Trophoblast cell (in vitro differentiated cells and primary cell): ENCODE measurements at regions not wholly inside any gene's neighbourhood (a gene's known extent, or its start where the extent isn't known, plus 50 kb on each side); places are given as distances from the start of the nearest gene placed in this dataset.
A peak's percentile ranks its signal among the peaks of the same experiment; 100 is the strongest.
"Not testable (repeated sequence)": the region's sequence is repeated elsewhere in the genome, so short reads cannot be mapped to it uniquely, and the experiment has no call there.

ENCODE experiments used
- DNase-seq, 2 donors: peaks; one replicate each; pipeline ENCODE4 v3.0.0-alpha.2; 2016
- H2AFZ ChIP-seq: 2 replicates; pipeline ENCODE4 v1.6.1; 2013; ENCODE audit warnings: low read length, moderate library complexity, mild to moderate bottlenecking; ENCODE audit not compliant: insufficient read depth, poor library complexity
- H2AK5ac ChIP-seq: 2 replicates; pipeline ENCODE4 v1.6.1; 2013; ENCODE audit warnings: mild to moderate bottlenecking, low read length
- H2BK120ac ChIP-seq: 2 replicates; pipeline ENCODE4 v1.6.1; 2013; ENCODE audit warnings: low read length, mild to moderate bottlenecking, moderate library complexity; ENCODE audit not compliant: insufficient read depth, poor library complexity
- H2BK12ac ChIP-seq: 2 replicates; pipeline ENCODE4 v1.6.1; 2013; ENCODE audit warnings: mild to moderate bottlenecking, low read length, moderate library complexity
- H2BK5ac ChIP-seq: 2 replicates; pipeline ENCODE4 v1.6.1; 2013; ENCODE audit warnings: low read length, low read depth, moderate library complexity, mild to moderate bottlenecking; ENCODE audit not compliant: poor library complexity
- H3K14ac ChIP-seq: 2 replicates; pipeline ENCODE4 v1.6.1; 2013; ENCODE audit warnings: mild to moderate bottlenecking, low read length
- H3K18ac ChIP-seq: 2 replicates; pipeline ENCODE4 v1.6.1; 2013; ENCODE audit warnings: mild to moderate bottlenecking, low read length
- H3K23ac ChIP-seq: 2 replicates; pipeline ENCODE4 v1.6.1; 2013; ENCODE audit warnings: low read length
- H3K27ac ChIP-seq: 2 replicates; pipeline ENCODE4 v1.5.1; 2013; ENCODE audit warnings: low read depth, mild to moderate bottlenecking, inconsistent platforms, low read length, moderate library complexity
- H3K27me3 ChIP-seq: 2 replicates; pipeline ENCODE4 v1.6.1; 2013; ENCODE audit warnings: inconsistent platforms, mild to moderate bottlenecking, low read length, moderate library complexity; ENCODE audit not compliant: insufficient read depth
- H3K36me3 ChIP-seq, 2 experiments: 1 replicate in 1 of 2; 2 replicates in 1 of 2; pipeline ENCODE4 v1.6.1; 2013; ENCODE audit warnings: low read length in 2 of 2, mild to moderate bottlenecking in 2 of 2, moderate library complexity in 1 of 2; ENCODE audit not compliant: insufficient read depth in 2 of 2, control insufficient read depth in 1 of 2
- H3K4ac ChIP-seq: 2 replicates; pipeline ENCODE4 v1.6.1; 2013; ENCODE audit warnings: low read depth, mild to moderate bottlenecking, low read length, moderate library complexity
- H3K4me1 ChIP-seq, 2 experiments: 1 replicate in 1 of 2; 2 replicates in 1 of 2; pipeline ENCODE4 v1.6.1; 2013; ENCODE audit warnings: low read length in 2 of 2, mild to moderate bottlenecking in 2 of 2, moderate library complexity in 1 of 2; ENCODE audit not compliant: insufficient read depth in 2 of 2, control insufficient read depth in 1 of 2
- H3K4me2 ChIP-seq: 2 replicates; pipeline ENCODE4 v1.6.1; 2013; ENCODE audit warnings: inconsistent platforms, mild to moderate bottlenecking, low read length, moderate library complexity
- H3K4me3 ChIP-seq: 2 replicates; pipeline ENCODE4 v1.5.1; 2013; ENCODE audit warnings: mild to moderate bottlenecking, low read depth, low read length, inconsistent platforms
- H3K79me1 ChIP-seq: one replicate; pipeline ENCODE4 v1.6.1; 2013; ENCODE audit warnings: low read length
- H3K79me2 ChIP-seq: 2 replicates; pipeline ENCODE4 v1.6.1; 2013; ENCODE audit warnings: low read length, mild to moderate bottlenecking; ENCODE audit not compliant: control insufficient read depth, insufficient read depth, poor library complexity
- H3K9ac ChIP-seq: 2 replicates; pipeline ENCODE4 v1.6.1; 2013; ENCODE audit warnings: mild to moderate bottlenecking, low read length
- H3K9me3 ChIP-seq: 2 replicates; pipeline ENCODE4 v1.6.1; 2013; ENCODE audit warnings: low read depth, mild to moderate bottlenecking, control low read depth, inconsistent platforms, low read length; ENCODE audit not compliant: insufficient read depth
- H4K12ac ChIP-seq: 2 replicates; pipeline ENCODE4 v1.6.1; 2013; ENCODE audit warnings: low read depth, mild to moderate bottlenecking, low read length, moderate library complexity
- H4K8ac ChIP-seq: 2 replicates; pipeline ENCODE4 v1.6.1; 2013; ENCODE audit warnings: low read depth, mild to moderate bottlenecking, low read length, moderate library complexity
- H4K91ac ChIP-seq: one replicate; pipeline ENCODE4 v1.6.1; 2013; ENCODE audit warnings: low read depth, mild to moderate bottlenecking, low read length, moderate library complexity
- WGBS: extraction: QIAGEN DNeasy Blood & Tissue Kit; methylation state at CpG from one replicate; pipeline ENCODE4 v1.1.7; 2013; ENCODE audit warnings: missing lambda C conversion rate; ENCODE audit not compliant: insufficient read length, insufficient coverage; ENCODE audit errors: extremely low coverage; 5-methylcytosine and 5-hydroxymethylcytosine counted together

DNA sequence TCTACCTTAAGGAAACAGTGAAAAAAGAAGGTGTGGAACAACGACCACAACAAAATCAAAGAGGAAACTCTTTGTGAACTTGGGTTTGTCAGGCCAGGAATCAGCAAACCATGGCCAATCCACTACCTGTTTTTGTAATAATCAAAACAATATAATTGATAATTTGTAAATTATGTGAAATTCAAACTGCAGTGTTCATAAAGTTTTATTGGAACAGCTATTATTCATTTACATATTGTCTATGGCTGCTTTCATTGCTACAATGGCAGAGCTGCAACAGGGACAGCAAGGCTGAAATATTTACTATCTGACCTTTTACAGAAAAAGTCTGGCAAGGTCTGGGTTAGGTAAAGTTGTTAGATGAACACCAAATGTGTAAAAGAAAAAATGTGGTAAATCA, 77.8 kb upstream of the PLEKHM1 start:
- H2AFZ ChIP-seq, H3K36me3 ChIP-seq, H3K9ac ChIP-seq, H2BK120ac ChIP-seq, H3K4me3 ChIP-seq, H3K27me3 ChIP-seq, H3K79me1 ChIP-seq, H3K18ac ChIP-seq, H4K8ac ChIP-seq, H3K79me2 ChIP-seq, H4K91ac ChIP-seq, H3K27ac ChIP-seq, H3K23ac ChIP-seq, DNase-seq, H3K4me2 ChIP-seq, H3K9me3 ChIP-seq, H3K14ac ChIP-seq, H2BK12ac ChIP-seq, H3K4me1 ChIP-seq, H4K12ac ChIP-seq, H3K4ac ChIP-seq, H2AK5ac ChIP-seq, H2BK5ac ChIP-seq: not testable (repeated sequence)
- WGBS = no CpG with 5 or more reads among the region's 1 CpG

DNA sequence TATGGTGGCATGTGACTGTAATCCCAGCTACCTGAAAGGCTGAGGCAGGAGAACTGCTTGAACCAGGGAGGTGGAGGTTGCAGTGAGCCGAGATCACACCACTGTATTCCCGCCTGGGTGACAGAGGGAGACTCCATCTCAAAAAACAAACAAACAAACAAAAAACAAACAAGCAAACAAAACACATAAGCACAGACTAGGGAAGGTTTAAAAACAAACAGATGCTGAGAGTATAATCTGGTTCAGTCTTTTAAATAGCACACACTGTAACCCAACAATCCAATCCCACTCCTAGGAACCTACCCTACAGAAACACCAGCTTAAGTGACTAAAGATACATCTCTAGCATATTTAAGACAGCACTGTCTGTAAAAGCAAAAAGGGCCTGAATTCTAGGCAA, 82.8 kb upstream of the PLEKHM1 start:
- not testable (repeated sequence) for H3K36me3 ChIP-seq

DNA sequence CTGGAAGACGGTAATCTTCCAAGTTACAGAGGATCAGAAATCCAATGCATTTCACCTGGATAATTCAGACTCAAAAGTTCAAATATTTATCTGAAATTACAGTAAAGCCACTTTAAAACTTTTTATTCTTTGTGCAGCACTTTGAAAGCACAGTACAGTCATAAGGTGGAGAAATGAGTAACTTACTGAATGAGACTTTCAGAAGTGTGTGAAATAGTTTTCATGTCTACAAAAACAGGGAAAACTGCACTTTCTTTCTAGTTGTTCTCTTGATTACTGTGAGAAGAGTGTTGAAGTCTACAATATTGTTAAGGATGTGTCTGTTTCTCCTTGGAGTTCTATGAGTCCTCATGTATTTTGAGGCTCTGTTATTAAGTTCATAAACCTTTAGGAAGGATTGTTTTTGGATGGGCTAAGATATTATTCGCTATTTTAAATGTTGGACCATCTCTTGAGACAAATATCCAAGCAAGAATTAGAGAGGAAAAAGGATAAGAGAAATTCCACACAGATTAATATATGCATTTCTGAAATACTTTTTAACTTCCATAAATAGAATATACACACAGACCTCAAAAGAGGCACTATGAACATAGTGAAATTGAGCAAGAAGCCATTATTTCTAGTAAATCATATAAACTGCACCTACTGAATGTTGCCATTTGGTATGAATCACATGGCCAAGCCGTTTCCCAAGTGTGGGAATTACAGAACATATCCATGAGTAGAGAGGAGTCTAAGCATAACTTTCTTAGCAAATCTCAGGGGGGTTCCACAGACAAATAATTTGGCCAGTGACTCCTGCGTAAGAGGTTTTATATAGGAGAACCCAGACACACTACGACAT, 83.6 kb upstream of the PLEKHM1 start:
- no peak overlapping the region for H2BK12ac ChIP-seq
- no peak overlapping the region for H2BK5ac ChIP-seq
- no peak for DNase-seq
- H3K79me1 ChIP-seq = no peaks in the 10 kb centered on the region
- H3K27me3 ChIP-seq = no peaks in the 10 kb centered on the region
- H3K9me3 ChIP-seq = no peaks in the 10 kb centered on the region
- H3K18ac ChIP-seq = no peak overlapping the region
- H2BK120ac ChIP-seq = no peak overlapping the region
- H3K14ac ChIP-seq = no peak overlapping the region
- no peak overlapping the region for H3K27ac ChIP-seq
- no peak overlapping the region for H3K4me3 ChIP-seq
- H3K23ac ChIP-seq = no peak overlapping the region
- H4K91ac ChIP-seq = no peak overlapping the region
- peaks cover 3% of the 10 kb centered on the region for H3K79me2 ChIP-seq
- H3K4me1 ChIP-seq = no peaks in the 10 kb centered on the region
- H3K4me2 ChIP-seq = no peak overlapping the region
- no peak overlapping the region for H3K9ac ChIP-seq
- no CpG with 5 or more reads among the region's 5 CpGs for WGBS
- H2AFZ ChIP-seq = no peak overlapping the region
- no peak overlapping the region for H4K12ac ChIP-seq
- H3K4ac ChIP-seq = no peak overlapping the region
- H3K36me3 ChIP-seq = no peaks in the 10 kb centered on the region
- H4K8ac ChIP-seq = no peak overlapping the region
- no peak overlapping the region for H2AK5ac ChIP-seq

More for the DNA sequence above, 82.8 kb upstream of the PLEKHM1 start:
- H3K79me2 ChIP-seq, H4K91ac ChIP-seq, H3K27me3 ChIP-seq, H2BK5ac ChIP-seq, H3K23ac ChIP-seq, H2AK5ac ChIP-seq, H3K4ac ChIP-seq, H3K9ac ChIP-seq, H3K4me2 ChIP-seq, H2BK120ac ChIP-seq, H3K79me1 ChIP-seq, H2BK12ac ChIP-seq, H2AFZ ChIP-seq, H3K4me3 ChIP-seq, H3K4me1 ChIP-seq, H3K18ac ChIP-seq, H4K12ac ChIP-seq, H3K9me3 ChIP-seq, H3K27ac ChIP-seq, H3K14ac ChIP-seq, H4K8ac ChIP-seq, DNase-seq: not testable (repeated sequence)
- no CpG with 5 or more reads among the region's 2 CpGs for WGBS

DNA sequence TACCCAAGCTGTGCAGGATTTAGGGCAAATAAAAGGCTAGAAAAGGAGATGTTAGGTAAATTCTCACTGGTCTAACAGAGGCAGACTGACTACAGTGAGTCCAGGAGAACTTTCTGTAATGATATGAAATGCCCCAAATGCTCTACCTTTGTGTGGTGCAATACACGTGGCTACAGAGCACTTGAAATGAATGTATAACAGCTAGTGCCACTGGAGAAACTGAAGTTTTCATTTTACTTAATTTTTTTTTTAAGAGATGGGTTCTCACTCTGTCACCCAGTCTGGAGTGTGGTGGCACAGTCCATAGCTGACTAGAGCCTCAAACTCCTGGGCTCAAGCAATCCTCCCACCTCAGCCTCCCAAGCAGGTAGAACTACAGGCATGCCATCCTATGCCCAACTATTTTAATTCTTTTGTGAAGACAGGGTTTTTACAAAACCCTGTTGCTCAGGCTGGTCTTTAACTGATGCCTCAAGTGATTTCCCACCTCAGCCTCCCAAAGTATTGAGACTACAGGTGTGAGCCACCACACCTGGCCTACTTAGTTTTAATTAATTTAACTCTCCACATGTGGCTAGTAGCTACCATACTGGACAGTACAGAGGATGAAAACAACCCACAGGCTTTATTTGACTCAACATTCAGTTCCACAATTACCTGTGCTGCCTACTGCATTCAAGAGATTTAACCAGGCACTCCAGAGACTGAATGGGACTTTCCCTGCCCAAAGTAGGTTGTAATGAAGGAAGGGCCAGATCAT, 84.8 kb upstream of the PLEKHM1 start:
- H3K9me3 ChIP-seq = no peaks in the 10 kb centered on the region
- H3K9ac ChIP-seq = no peak overlapping the region
- no peaks in the 10 kb centered on the region for H3K36me3 ChIP-seq
- H4K91ac ChIP-seq = no peak overlapping the region
- no CpG with 5 or more reads among the region's 1 CpG for WGBS
- H2BK12ac ChIP-seq = no peak overlapping the region
- H3K79me1 ChIP-seq = no peaks in the 10 kb centered on the region
- no peak overlapping the region for H3K18ac ChIP-seq
- H2BK5ac ChIP-seq = no peak overlapping the region
- H3K23ac ChIP-seq = no peak overlapping the region
- no peak overlapping the region for H4K8ac ChIP-seq
- H3K4ac ChIP-seq = peak overlapping the region; percentile 12
- H2AFZ ChIP-seq = no peak overlapping the region
- H3K79me2 ChIP-seq = peaks cover 3% of the 10 kb centered on the region
- H3K14ac ChIP-seq = no peak overlapping the region
- DNase-seq = no peak
- no peak overlapping the region for H4K12ac ChIP-seq
- no peaks in the 10 kb centered on the region for H3K27me3 ChIP-seq
- H3K4me1 ChIP-seq = no peaks in the 10 kb centered on the region
- no peak overlapping the region for H3K4me3 ChIP-seq
- H3K4me2 ChIP-seq = no peak overlapping the region
- H2AK5ac ChIP-seq = no peak overlapping the region
- no peak overlapping the region for H3K27ac ChIP-seq
- H2BK120ac ChIP-seq = no peak overlapping the region
